ENCODE measurements at regions not wholly inside any gene's neighbourhood (a gene's known extent, or its start where the extent isn't known, plus 50 kb on each side); places are given as distances from the start of the nearest gene placed in this dataset.
"Not testable (repeated sequence)": the region's sequence is repeated elsewhere in the genome, so short reads cannot be mapped to it uniquely, and the experiment has no call there.

GRCh38 chr14:43528321-43528720 is 978.8 kb downstream of the FSCB start:
- peaks cover 2% of the 10 kb centered on the region for H3K27me3 Mint-ChIP-seq (ENCODE audit: unreplicated experiment)
- H3K27ac Mint-ChIP-seq (ENCODE audit: unreplicated experiment), result no peak overlapping the region
- TF ChIP-seq, protein P1, sequence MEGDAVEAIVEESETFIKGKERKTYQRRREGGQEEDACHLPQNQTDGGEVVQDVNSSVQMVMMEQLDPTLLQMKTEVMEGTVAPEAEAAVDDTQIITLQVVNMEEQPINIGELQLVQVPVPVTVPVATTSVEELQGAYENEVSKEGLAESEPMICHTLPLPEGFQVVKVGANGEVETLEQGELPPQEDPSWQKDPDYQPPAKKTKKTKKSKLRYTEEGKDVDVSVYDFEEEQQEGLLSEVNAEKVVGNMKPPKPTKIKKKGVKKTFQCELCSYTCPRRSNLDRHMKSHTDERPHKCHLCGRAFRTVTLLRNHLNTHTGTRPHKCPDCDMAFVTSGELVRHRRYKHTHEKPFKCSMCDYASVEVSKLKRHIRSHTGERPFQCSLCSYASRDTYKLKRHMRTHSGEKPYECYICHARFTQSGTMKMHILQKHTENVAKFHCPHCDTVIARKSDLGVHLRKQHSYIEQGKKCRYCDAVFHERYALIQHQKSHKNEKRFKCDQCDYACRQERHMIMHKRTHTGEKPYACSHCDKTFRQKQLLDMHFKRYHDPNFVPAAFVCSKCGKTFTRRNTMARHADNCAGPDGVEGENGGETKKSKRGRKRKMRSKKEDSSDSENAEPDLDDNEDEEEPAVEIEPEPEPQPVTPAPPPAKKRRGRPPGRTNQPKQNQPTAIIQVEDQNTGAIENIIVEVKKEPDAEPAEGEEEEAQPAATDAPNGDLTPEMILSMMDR (IDR thresholded peaks at IDR 0.05; ENCODE audit: partially characterized antibody, unreplicated experiment), result no peak
- no peaks in the 10 kb centered on the region for H3K36me3 Mint-ChIP-seq (ENCODE audit: unreplicated experiment)
- no peaks in the 10 kb centered on the region for H3K4me1 Mint-ChIP-seq (ENCODE audit: low read depth, unreplicated experiment)
- no peak overlapping the region for H3K4me3 Mint-ChIP-seq (ENCODE audit: unreplicated experiment)
- no peak for DNase-seq
- no peaks in the 10 kb centered on the region for H3K9me3 Mint-ChIP-seq (ENCODE audit: unreplicated experiment)

GRCh38 chr14:43525658-43526057 is 981.4 kb downstream of the FSCB start:
- Mint-ChIP-seq H3K27ac (ENCODE audit: unreplicated experiment) (peak overlapping the region; percentile 7), H3K27me3 (ENCODE audit: unreplicated experiment) (peaks cover 2% of the 10 kb centered on the region), H3K36me3 (ENCODE audit: unreplicated experiment) (no peaks in the 10 kb centered on the region), H3K9me3 (ENCODE audit: unreplicated experiment) (no peaks in the 10 kb centered on the region), H3K4me1 (ENCODE audit: low read depth, unreplicated experiment) (no peaks in the 10 kb centered on the region), H3K4me3 (ENCODE audit: unreplicated experiment) (no peak overlapping the region)
- DNase-seq, result no peak
- TF ChIP-seq, protein P1 (IDR thresholded peaks at IDR 0.05; ENCODE audit: partially characterized antibody, unreplicated experiment), result no peak

DNA sequence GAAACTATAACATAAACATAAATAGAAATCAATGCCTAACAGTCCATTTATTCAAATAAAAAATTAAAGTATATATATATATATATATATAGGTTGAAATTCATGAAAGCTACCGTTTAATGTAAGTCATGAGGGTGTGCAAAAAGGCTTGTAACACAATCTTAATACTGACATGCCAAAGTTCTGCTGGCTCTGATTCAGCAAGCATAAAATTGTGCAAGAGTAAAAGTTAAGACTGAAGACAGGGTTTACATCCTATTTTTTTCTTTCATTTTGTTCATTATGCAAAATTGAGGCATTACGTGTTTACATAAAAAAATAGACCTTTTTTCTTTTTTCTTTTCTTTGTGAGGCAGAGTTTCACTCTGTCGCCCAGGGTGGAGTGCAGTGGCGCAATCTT is 984.2 kb downstream of the FSCB start:
- H3K9me3 Mint-ChIP-seq (ENCODE audit: unreplicated experiment), result no peaks in the 10 kb centered on the region
- H3K36me3 Mint-ChIP-seq (ENCODE audit: unreplicated experiment), result no peaks in the 10 kb centered on the region
- H3K4me1 Mint-ChIP-seq (ENCODE audit: low read depth, unreplicated experiment), result no peaks in the 10 kb centered on the region
- no peak overlapping the region for H3K27ac Mint-ChIP-seq (ENCODE audit: unreplicated experiment)
- TF ChIP-seq, protein P1 (IDR thresholded peaks at IDR 0.05; ENCODE audit: partially characterized antibody, unreplicated experiment), result no peak
- H3K4me3 Mint-ChIP-seq (ENCODE audit: unreplicated experiment), result no peak overlapping the region
- H3K27me3 Mint-ChIP-seq (ENCODE audit: unreplicated experiment), result peaks cover 2% of the 10 kb centered on the region
- no peak for DNase-seq

DNA sequence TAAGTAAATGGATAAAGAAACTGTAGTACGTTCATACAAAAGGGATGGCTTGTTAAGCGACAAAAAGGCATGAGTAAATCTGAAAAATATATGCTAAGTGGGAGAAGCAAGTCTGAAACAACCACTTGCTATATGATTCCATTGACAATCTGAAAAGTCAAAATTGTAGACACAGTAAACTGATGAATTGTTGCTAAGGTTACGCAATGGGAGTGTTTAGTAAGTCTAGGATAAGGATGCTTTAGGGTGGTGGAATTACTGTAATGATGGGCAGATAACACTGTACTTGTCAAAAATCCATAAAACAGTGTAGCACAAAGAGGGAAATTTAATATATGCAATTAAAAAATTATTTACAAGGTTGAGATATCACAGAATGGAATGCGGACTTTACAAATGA is 984.9 kb downstream of the FSCB start:
- TF ChIP-seq, protein P1 (IDR thresholded peaks at IDR 0.05; ENCODE audit: partially characterized antibody, unreplicated experiment), result no peak
- DNase-seq, result no peak
- no peaks in the 10 kb centered on the region for H3K9me3 Mint-ChIP-seq (ENCODE audit: unreplicated experiment)
- no peak overlapping the region for H3K27ac Mint-ChIP-seq (ENCODE audit: unreplicated experiment)
- no peaks in the 10 kb centered on the region for H3K36me3 Mint-ChIP-seq (ENCODE audit: unreplicated experiment)
- peaks cover 2% of the 10 kb centered on the region for H3K27me3 Mint-ChIP-seq (ENCODE audit: unreplicated experiment)
- H3K4me1 Mint-ChIP-seq (ENCODE audit: low read depth, unreplicated experiment), result no peaks in the 10 kb centered on the region
- H3K4me3 Mint-ChIP-seq (ENCODE audit: unreplicated experiment), result no peak overlapping the region

- H3K27me3 Mint-ChIP-seq (ENCODE audit: unreplicated experiment), result no peaks in the 10 kb centered on the region
- TF ChIP-seq, protein P1 (IDR thresholded peaks at IDR 0.05; ENCODE audit: partially characterized antibody, unreplicated experiment), result no peak
- no peak overlapping the region for H3K4me3 Mint-ChIP-seq (ENCODE audit: unreplicated experiment)
- no peaks in the 10 kb centered on the region for H3K9me3 Mint-ChIP-seq (ENCODE audit: unreplicated experiment)
- DNase-seq, result no peak
- no peaks in the 10 kb centered on the region for H3K36me3 Mint-ChIP-seq (ENCODE audit: unreplicated experiment)
- no peaks in the 10 kb centered on the region for H3K4me1 Mint-ChIP-seq (ENCODE audit: low read depth, unreplicated experiment)
- H3K27ac Mint-ChIP-seq (ENCODE audit: unreplicated experiment), result no peak overlapping the region
Observed at GRCh38 chr14:43503508-43503907, 1003.6 kb downstream of the FSCB start.

GRCh38 chr14:43492359-43492758 is 1014.7 kb downstream of the FSCB start:
- not testable (repeated sequence) for H3K27me3 Mint-ChIP-seq (ENCODE audit: unreplicated experiment); H3K4me1 Mint-ChIP-seq (ENCODE audit: low read depth, unreplicated experiment); H3K9me3 Mint-ChIP-seq (ENCODE audit: unreplicated experiment); H3K36me3 Mint-ChIP-seq (ENCODE audit: unreplicated experiment); DNase-seq; H3K4me3 Mint-ChIP-seq (ENCODE audit: unreplicated experiment); H3K27ac Mint-ChIP-seq (ENCODE audit: unreplicated experiment)
